H9 (cell line): ENCODE measurements at regions not wholly inside any gene's neighbourhood (a gene's known extent, or its start where the extent isn't known, plus 50 kb on each side); places are given as distances from the start of the nearest gene placed in this dataset.

Experiments used
- DNase-seq: peaks from one replicate; pipeline ENCODE4 v3.0.0-alpha.2; 2017
- H2AFZ ChIP-seq: one replicate; pipeline ENCODE4 v1.6.1; 2013; ENCODE audit warnings: mild to moderate bottlenecking, low read length, control low read depth, moderate library complexity
- H2AK5ac ChIP-seq: 2 replicates; pipeline ENCODE4 v1.6.1; 2013; ENCODE audit warnings: low read length, control low read depth, mixed read lengths; ENCODE audit not compliant: insufficient read length
- H2BK120ac ChIP-seq: one replicate; pipeline ENCODE4 v1.6.1; 2013; ENCODE audit warnings: low read depth, mild to moderate bottlenecking, low read length, control low read depth, inconsistent platforms; ENCODE audit not compliant: poor library complexity, severe bottlenecking
- H2BK12ac ChIP-seq: 2 replicates; pipeline ENCODE4 v1.6.1; 2013; ENCODE audit warnings: low read length, control low read depth, mixed read lengths, low read depth; ENCODE audit not compliant: insufficient read length
- H2BK15ac ChIP-seq: 2 replicates; pipeline ENCODE4 v1.6.1; 2013; ENCODE audit warnings: low read depth, low read length, control low read depth
- H2BK20ac ChIP-seq: one replicate; pipeline ENCODE4 v1.6.1; 2013; ENCODE audit warnings: low read depth, mild to moderate bottlenecking, low read length, control low read depth, inconsistent platforms; ENCODE audit not compliant: poor library complexity, severe bottlenecking
- H2BK5ac ChIP-seq: 2 replicates; pipeline ENCODE4 v1.6.1; 2013; ENCODE audit warnings: low read length, control low read depth, mixed read lengths; ENCODE audit not compliant: insufficient read length
- H3K14ac ChIP-seq: 2 replicates; pipeline ENCODE4 v1.6.1; 2013; ENCODE audit warnings: low read length, control low read depth; ENCODE audit not compliant: insufficient read depth
- H3K18ac ChIP-seq: 2 replicates; pipeline ENCODE4 v1.6.1; 2013; ENCODE audit warnings: low read depth, mild to moderate bottlenecking, mixed read lengths, low read length, control low read depth; ENCODE audit not compliant: insufficient read length
- H3K23ac ChIP-seq: 2 replicates; pipeline ENCODE4 v1.6.1; 2013; ENCODE audit warnings: low read length, control low read depth, mixed read lengths, low read depth; ENCODE audit not compliant: insufficient read length
- H3K23me2 ChIP-seq: 2 replicates; pipeline ENCODE4 v1.6.1; 2013; ENCODE audit warnings: low read depth, mild to moderate bottlenecking, mixed read lengths, low read length, control low read depth; ENCODE audit not compliant: insufficient read length, poor library complexity, severe bottlenecking
- H3K27ac ChIP-seq: 2 replicates; pipeline ENCODE4 v1.5.1; 2013; ENCODE audit warnings: low read length, control low read depth, mixed read lengths, low read depth; ENCODE audit not compliant: insufficient read length
- H3K27me3 ChIP-seq: 2 replicates; pipeline ENCODE4 v1.6.1; 2013; ENCODE audit warnings: low read length, control low read depth, inconsistent platforms; ENCODE audit not compliant: insufficient read depth
- H3K4ac ChIP-seq: 2 replicates; pipeline ENCODE4 v1.6.1; 2013; ENCODE audit warnings: low read depth, mild to moderate bottlenecking, control low read depth, inconsistent platforms, low read length, moderate library complexity
- H3K4me1 ChIP-seq: 2 replicates; pipeline ENCODE4 v1.6.1; 2013; ENCODE audit warnings: low read length, control low read depth, inconsistent platforms; ENCODE audit not compliant: insufficient read depth
- H3K4me2 ChIP-seq: 2 replicates; pipeline ENCODE4 v1.6.1; 2013; ENCODE audit warnings: low read length, control low read depth, mixed read lengths; ENCODE audit not compliant: insufficient read length, insufficient read depth
- H3K56ac ChIP-seq: 2 replicates; pipeline ENCODE4 v1.6.1; 2013; ENCODE audit warnings: low read depth, mild to moderate bottlenecking, mixed read lengths, low read length, control low read depth; ENCODE audit not compliant: insufficient read length
- H3K79me1 ChIP-seq: 2 replicates; pipeline ENCODE4 v1.6.1; 2013; ENCODE audit warnings: low read depth, mild to moderate bottlenecking, moderate library complexity, low read length, control low read depth, inconsistent platforms; ENCODE audit not compliant: insufficient read depth, poor library complexity, severe bottlenecking
- H3K79me2 ChIP-seq: 2 replicates; pipeline ENCODE4 v1.6.1; 2013; ENCODE audit warnings: low read length, control low read depth, inconsistent platforms; ENCODE audit not compliant: insufficient read depth
- H3K9ac ChIP-seq: 2 replicates; pipeline ENCODE4 v1.6.1; 2013; ENCODE audit warnings: low read length, control low read depth, mixed read lengths; ENCODE audit not compliant: insufficient read length; ENCODE audit errors: extremely low read depth
- H3K9me3 ChIP-seq: one replicate; pipeline ENCODE4 v1.6.1; 2013; ENCODE audit warnings: low read depth, low read length, inconsistent platforms; ENCODE audit not compliant: control insufficient read depth
- H3T11ph ChIP-seq: one replicate; pipeline ENCODE4 v1.6.1; 2013; ENCODE audit warnings: mild to moderate bottlenecking, low read length, control low read depth, inconsistent platforms
- H4K20me1 ChIP-seq: one replicate; pipeline ENCODE4 v1.6.1; 2013; ENCODE audit not compliant: control insufficient read depth, insufficient read length, insufficient read depth
- H4K5ac ChIP-seq: 2 replicates; pipeline ENCODE4 v1.6.1; 2013; ENCODE audit warnings: low read depth, mild to moderate bottlenecking, mixed read lengths, low read length, control low read depth; ENCODE audit not compliant: insufficient read length
- H4K8ac ChIP-seq: replicated peaks from 2 replicates; pipeline ENCODE4 v1.6.1; 2013; ENCODE audit warnings: low read length, control low read depth, mixed read lengths, low read depth; ENCODE audit not compliant: insufficient read length
- H4K91ac ChIP-seq: 2 replicates; pipeline ENCODE4 v1.6.1; 2013; ENCODE audit warnings: low read depth, mild to moderate bottlenecking, moderate library complexity, mixed read lengths, low read length, control low read depth; ENCODE audit not compliant: insufficient read length
- H3K27ac Mint-ChIP-seq, 3 experiments: 2 replicates in 2 of 3; 3 replicates in 1 of 3; pipeline ENCODE4 v1.8.0; 2020 to 2021; ENCODE audit warnings: mixed read lengths in 3 of 3, mild to moderate bottlenecking in 1 of 3, moderate library complexity in 1 of 3
- H3K27me3 Mint-ChIP-seq: 2 replicates; pipeline ENCODE4 v1.8.0; 2021; ENCODE audit warnings: low read depth, mild to moderate bottlenecking, moderate library complexity, mixed read lengths
- H3K36me3 Mint-ChIP-seq, 3 experiments: 2 replicates in 2 of 3; 3 replicates in 1 of 3; pipeline ENCODE4 v1.8.0; 2020 to 2021; ENCODE audit warnings: low read depth in 3 of 3, mixed read lengths in 3 of 3; ENCODE audit not compliant: insufficient read depth in 1 of 3
- H3K4me1 Mint-ChIP-seq, 2 experiments: 2 replicates each; pipeline ENCODE4 v1.8.0; 2020; ENCODE audit warnings: mixed read lengths in 2 of 2
- H3K4me3 Mint-ChIP-seq, 2 experiments: 2 replicates in 1 of 2; 3 replicates in 1 of 2; pipeline ENCODE4 v1.8.0; 2020 to 2021; ENCODE audit warnings: mild to moderate bottlenecking in 2 of 2, mixed read lengths in 2 of 2, moderate library complexity in 1 of 2
- H3K9me3 Mint-ChIP-seq, 2 experiments: 2 replicates in 1 of 2; 3 replicates in 1 of 2; pipeline ENCODE4 v1.8.0; 2020; ENCODE audit warnings: mild to moderate bottlenecking in 2 of 2, mixed read lengths in 2 of 2, moderate library complexity in 1 of 2
- CTCF ChIP-seq: fragments of 200-600 bp; sonication (generic); conservative IDR thresholded peaks from 3 replicates; pipeline ENCODE4 v1.8.0; 2021; ENCODE audit warnings: antibody characterized with exemption, mild to moderate bottlenecking
- WGBS: extraction: QIAGEN DNeasy Blood & Tissue Kit; methylation state at CpG from one replicate; pipeline ENCODE4 v1.1.7; 2013; ENCODE audit warnings: missing lambda C conversion rate, low lambda C conversion rate, mixed read lengths; ENCODE audit not compliant: insufficient read length; ENCODE audit errors: extremely low coverage; 5-methylcytosine and 5-hydroxymethylcytosine counted together

- WGBS: no CpG with 5 or more reads among the region's 1 CpG
- H2BK20ac ChIP-seq: no peak overlapping the region
- no peak overlapping the region for H4K8ac ChIP-seq
- H3K14ac ChIP-seq: no peak overlapping the region
- no peak overlapping the region for H3T11ph ChIP-seq
- no peak overlapping the region for H3K56ac ChIP-seq
- no peak overlapping the region for H2AK5ac ChIP-seq
- Mint-ChIP-seq H3K27ac (no peak overlapping the region), H3K9me3 (no peaks in the 10 kb centered on the region; a peak in 1 of 5 replicates), H3K4me3 (no peak overlapping the region), H3K27me3 (no peaks in the 10 kb centered on the region), H3K36me3 (no peaks in the 10 kb centered on the region), H3K4me1 (peaks cover 0 to 4% of the 10 kb centered on the region in 2 experiments; a peak in 1 of 4 replicates)
- no peak overlapping the region for H2BK12ac ChIP-seq
- H2BK120ac ChIP-seq: no peak overlapping the region
- no peak overlapping the region for H3K4me2 ChIP-seq
- H3K9me3 ChIP-seq: no peaks in the 10 kb centered on the region
- no peak overlapping the region for H2AFZ ChIP-seq
- H3K18ac ChIP-seq: no peak overlapping the region
- H3K27me3 ChIP-seq: no peaks in the 10 kb centered on the region
- H3K23ac ChIP-seq: no peak overlapping the region
- H4K20me1 ChIP-seq: no peaks in the 10 kb centered on the region
- no peaks in the 10 kb centered on the region for H3K23me2 ChIP-seq
- no peak for TF ChIP-seq CTCF
- H2BK5ac ChIP-seq: no peak overlapping the region
- no peaks in the 10 kb centered on the region; the same call in 1 of the 2 replicates for H3K4me1 ChIP-seq
- no peak overlapping the region for H3K4ac ChIP-seq
- no peak overlapping the region for H4K5ac ChIP-seq
- no peak overlapping the region for H3K27ac ChIP-seq
- no peak overlapping the region for H4K91ac ChIP-seq
- no peaks in the 10 kb centered on the region for H3K79me1 ChIP-seq
- DNase-seq: no peak
- H3K79me2 ChIP-seq: no peaks in the 10 kb centered on the region
- no peak overlapping the region for H3K9ac ChIP-seq
- H2BK15ac ChIP-seq: no peak overlapping the region
These were observed 314.2 kb upstream of the RARB start for GRCh38 chr3:25113891-25114290.
